Calu3 (cell line): ENCODE measurements at regions not wholly inside any gene's neighbourhood (a gene's known extent, or its start where the extent isn't known, plus 50 kb on each side); places are given as distances from the start of the nearest gene placed in this dataset.

Source experiments
- BruUV-seq: library from RNA; stranded (reverse); fragments of 400-500 nt; replicated peaks from 2 replicates; lab custom pipeline; 2021; lab: Mats Ljungman, UMichigan
- CTCF ChIA-PET: fragments of 300-600 bp; sonication (Branson Sonifier 250); formaldehyde crosslinking; loops from one replicate; lab custom pipeline; 2022; ENCODE audit warnings: antibody characterized with exemption; lab: Charles Lee
- DNase-seq: peaks from one replicate; pipeline ENCODE4 v3.0.0; 2022
- H3K27ac Mint-ChIP-seq: one replicate; pipeline ENCODE4 v1.8.0; 2022; ENCODE audit warnings: mixed read lengths; ENCODE audit not compliant: unreplicated experiment
- H3K27me3 Mint-ChIP-seq: one replicate; pipeline ENCODE4 v1.8.0; 2022; ENCODE audit warnings: mixed read lengths; ENCODE audit not compliant: unreplicated experiment
- H3K36me3 Mint-ChIP-seq: one replicate; pipeline ENCODE4 v1.8.0; 2022; ENCODE audit warnings: mild to moderate bottlenecking, moderate library complexity, mixed read lengths; ENCODE audit not compliant: insufficient read depth, unreplicated experiment
- H3K4me1 Mint-ChIP-seq: one replicate; pipeline ENCODE4 v1.8.0; 2022; ENCODE audit warnings: mild to moderate bottlenecking, low read depth, mixed read lengths; ENCODE audit not compliant: unreplicated experiment
- H3K4me3 Mint-ChIP-seq: one replicate; pipeline ENCODE4 v1.8.0; 2022; ENCODE audit warnings: mild to moderate bottlenecking, low read depth, moderate library complexity, mixed read lengths; ENCODE audit not compliant: unreplicated experiment
- H3K9me3 Mint-ChIP-seq: one replicate; pipeline ENCODE4 v1.8.0; 2022; ENCODE audit warnings: low read depth, mixed read lengths; ENCODE audit not compliant: unreplicated experiment
- intact Hi-C: fragments of 100-400 bp; cut with micrococcal nuclease; formaldehyde crosslinking; loops from one replicate; pipeline ENCODE4 v1.10.0; 2022; ENCODE audit not compliant: unreplicated experiment
- TF ChIP-seq, protein P1 (sequence below): fragments of 200-600 bp; IDR thresholded peaks from one replicate; pipeline ENCODE4 v1.8.0; 2022; ENCODE audit warnings: antibody characterized with exemption; ENCODE audit not compliant: unreplicated experiment

DNA sequence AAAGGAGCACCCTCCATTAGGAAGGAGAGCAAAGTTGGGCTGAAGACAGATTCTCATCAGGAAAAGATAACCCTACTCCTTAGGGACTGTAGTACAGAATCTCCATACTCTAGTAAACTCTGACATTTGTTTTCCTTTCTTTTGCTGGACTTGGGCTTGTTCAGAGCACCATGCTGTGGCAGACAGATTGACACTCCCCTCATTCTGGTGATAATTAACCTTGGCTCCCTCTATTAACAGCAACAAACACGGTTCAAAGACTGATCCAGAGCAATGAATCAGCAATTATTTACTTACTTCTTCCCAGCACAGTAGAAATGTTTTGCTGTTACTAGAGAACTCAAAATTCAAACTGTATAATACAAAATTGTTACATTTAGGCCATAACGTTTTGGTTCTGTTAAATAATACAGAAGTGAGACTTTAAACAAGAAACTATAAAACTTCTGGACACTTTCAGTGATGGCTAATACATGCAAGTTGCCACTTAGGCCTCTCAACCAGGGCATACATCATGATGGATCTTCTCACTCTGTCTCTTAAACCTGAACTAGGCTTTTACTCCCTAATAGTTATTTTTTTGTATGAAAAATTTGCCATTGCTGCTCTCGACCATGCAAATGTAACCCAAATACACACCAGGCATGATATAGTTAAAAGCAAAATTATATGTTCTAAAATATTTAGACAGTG, 639.0 kb downstream of the IPMK start:
- Mint-ChIP-seq H3K27ac (peak overlapping the region; percentile 52), H3K4me1 (peaks cover 27% of the 10 kb centered on the region), H3K9me3 (no peaks in the 10 kb centered on the region), H3K4me3 (peak overlapping the region; percentile 21), H3K27me3 (no peaks in the 10 kb centered on the region), H3K36me3 (no peaks in the 10 kb centered on the region)
- TF ChIP-seq, protein P1, sequence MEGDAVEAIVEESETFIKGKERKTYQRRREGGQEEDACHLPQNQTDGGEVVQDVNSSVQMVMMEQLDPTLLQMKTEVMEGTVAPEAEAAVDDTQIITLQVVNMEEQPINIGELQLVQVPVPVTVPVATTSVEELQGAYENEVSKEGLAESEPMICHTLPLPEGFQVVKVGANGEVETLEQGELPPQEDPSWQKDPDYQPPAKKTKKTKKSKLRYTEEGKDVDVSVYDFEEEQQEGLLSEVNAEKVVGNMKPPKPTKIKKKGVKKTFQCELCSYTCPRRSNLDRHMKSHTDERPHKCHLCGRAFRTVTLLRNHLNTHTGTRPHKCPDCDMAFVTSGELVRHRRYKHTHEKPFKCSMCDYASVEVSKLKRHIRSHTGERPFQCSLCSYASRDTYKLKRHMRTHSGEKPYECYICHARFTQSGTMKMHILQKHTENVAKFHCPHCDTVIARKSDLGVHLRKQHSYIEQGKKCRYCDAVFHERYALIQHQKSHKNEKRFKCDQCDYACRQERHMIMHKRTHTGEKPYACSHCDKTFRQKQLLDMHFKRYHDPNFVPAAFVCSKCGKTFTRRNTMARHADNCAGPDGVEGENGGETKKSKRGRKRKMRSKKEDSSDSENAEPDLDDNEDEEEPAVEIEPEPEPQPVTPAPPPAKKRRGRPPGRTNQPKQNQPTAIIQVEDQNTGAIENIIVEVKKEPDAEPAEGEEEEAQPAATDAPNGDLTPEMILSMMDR = no peak
- peak; percentile 38 for DNase-seq
- CTCF ChIA-PET = interaction anchor here (0.7 to 1.3 kb wide), 2 partner anchors 10 to 15 kb away, joined by 3 read pairs; no protein-coding TSS in a partner anchor
- intact Hi-C loops = no loop called here
- BruUV-seq = no TSS peak

DNA sequence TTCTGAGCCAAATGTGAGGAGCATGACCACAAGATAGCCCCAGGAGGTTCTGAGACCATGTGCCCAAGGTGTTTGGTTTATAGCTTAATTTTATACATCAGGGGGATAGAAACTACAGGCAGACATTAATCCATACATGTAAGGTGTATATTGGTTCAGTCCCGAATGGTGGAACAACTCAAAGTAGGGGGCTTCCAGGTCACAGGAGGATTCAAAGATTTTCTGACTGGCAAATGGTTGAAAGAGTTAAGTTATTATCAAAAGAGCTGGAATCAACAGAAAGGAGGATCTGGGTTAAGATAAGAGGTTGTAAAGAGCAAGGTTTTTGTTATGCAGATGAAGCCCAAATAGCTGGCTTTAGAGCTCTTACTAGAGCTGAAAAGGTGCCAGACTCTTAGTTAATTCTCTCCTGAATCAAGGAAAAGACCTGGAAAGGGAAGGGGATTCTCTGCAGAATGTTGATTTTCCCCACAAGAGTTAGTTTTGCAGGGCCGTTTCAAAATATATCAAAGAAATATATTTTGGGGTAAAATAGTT, 640.0 kb downstream of the IPMK start:
- CTCF ChIA-PET = interaction anchor here (1.3 kb wide), 1 partner anchor 16 kb away, joined by 3 read pairs; no protein-coding TSS in a partner anchor
- H3K4me1 Mint-ChIP-seq = peaks cover 27% of the 10 kb centered on the region
- intact Hi-C loops = no loop called here
- BruUV-seq = no TSS peak
- TF ChIP-seq, protein P1 = no peak
- no peak overlapping the region for H3K27ac Mint-ChIP-seq
- DNase-seq = no peak
- no peaks in the 10 kb centered on the region for H3K9me3 Mint-ChIP-seq
- H3K4me3 Mint-ChIP-seq = no peak overlapping the region
- H3K36me3 Mint-ChIP-seq = no peaks in the 10 kb centered on the region
- H3K27me3 Mint-ChIP-seq = no peaks in the 10 kb centered on the region

DNA sequence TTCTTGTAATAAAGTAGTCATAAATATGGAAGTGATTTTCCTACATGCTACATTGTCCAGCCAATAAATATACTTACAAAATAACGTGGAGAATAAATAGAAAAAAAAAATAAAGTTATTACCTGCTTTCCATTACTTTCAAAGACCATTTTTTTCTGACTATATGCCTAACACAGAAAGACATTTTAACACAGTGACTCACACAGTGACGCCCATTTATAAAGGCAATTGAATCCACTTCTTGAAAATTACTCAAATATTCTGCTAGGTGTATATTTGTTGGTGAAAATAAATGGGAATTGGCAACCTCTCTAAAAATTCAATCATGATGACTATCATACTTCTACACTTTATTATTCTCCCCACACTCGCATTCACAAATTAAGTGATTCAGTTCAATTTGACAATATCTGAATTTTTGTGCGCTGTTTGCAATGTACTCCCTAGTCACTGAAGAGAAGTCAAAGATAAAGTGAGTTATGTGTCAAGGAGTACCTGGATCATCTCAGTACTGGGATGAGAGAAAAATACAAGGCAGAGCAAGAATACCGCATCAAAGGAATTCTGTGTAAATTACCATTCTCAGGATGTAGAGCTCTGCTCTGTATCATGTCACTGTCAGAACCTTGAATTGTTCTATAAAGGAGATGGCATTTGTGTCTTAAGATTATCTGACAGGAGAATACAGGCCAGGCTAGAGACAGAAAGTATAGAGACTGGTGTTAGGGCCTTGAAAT, 642.7 kb downstream of the IPMK start:
- intact Hi-C loops = no loop called here
- Mint-ChIP-seq H3K27ac (no peak overlapping the region), H3K27me3 (no peaks in the 10 kb centered on the region), H3K4me3 (no peak overlapping the region), H3K4me1 (peaks cover 27% of the 10 kb centered on the region), H3K36me3 (no peaks in the 10 kb centered on the region), H3K9me3 (no peaks in the 10 kb centered on the region)
- CTCF ChIA-PET = no interaction called here
- no peak for DNase-seq
- TF ChIP-seq, protein P1 = no peak
- no TSS peak for BruUV-seq

DNA sequence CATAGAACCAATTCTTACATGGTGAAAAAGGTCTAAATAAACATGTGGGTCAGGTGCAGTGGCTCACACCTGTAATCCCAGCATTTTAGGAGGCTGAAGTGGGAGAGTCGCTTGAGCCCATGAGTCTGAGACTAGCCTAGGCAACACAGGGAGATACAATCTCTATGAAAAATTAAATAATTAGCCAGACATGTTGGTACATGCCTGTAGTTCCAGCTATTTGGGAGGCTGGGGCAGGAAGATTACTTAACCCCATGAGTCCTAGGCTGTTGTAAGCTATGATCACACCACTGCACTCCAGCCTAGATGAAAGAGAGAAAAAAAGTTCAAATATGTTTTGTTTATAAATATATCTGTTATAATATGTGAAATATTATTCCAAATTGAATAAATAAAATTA, 643.6 kb downstream of the IPMK start:
- no peak for DNase-seq
- H3K36me3 Mint-ChIP-seq = no peaks in the 10 kb centered on the region
- H3K9me3 Mint-ChIP-seq = no peaks in the 10 kb centered on the region
- CTCF ChIA-PET = no interaction called here
- H3K4me3 Mint-ChIP-seq = no peak overlapping the region
- H3K4me1 Mint-ChIP-seq = peaks cover 20% of the 10 kb centered on the region
- intact Hi-C loops = no loop called here
- no peaks in the 10 kb centered on the region for H3K27me3 Mint-ChIP-seq
- BruUV-seq = no TSS peak
- TF ChIP-seq, protein P1 = no peak
- H3K27ac Mint-ChIP-seq = no peak overlapping the region
